Calu3 (cell line): ENCODE measurements at regions not wholly inside any gene's neighbourhood (a gene's known extent, or its start where the extent isn't known, plus 50 kb on each side); places are given as distances from the start of the nearest gene placed in this dataset.

Experiments used
- BruUV-seq: library from RNA; stranded (reverse); fragments of 400-500 nt; replicated peaks from 2 replicates; lab custom pipeline; 2021; lab: Mats Ljungman, UMichigan
- CTCF ChIA-PET: fragments of 300-600 bp; sonication (Branson Sonifier 250); formaldehyde crosslinking; loops from one replicate; lab custom pipeline; 2022; ENCODE audit warnings: antibody characterized with exemption; lab: Charles Lee
- DNase-seq: peaks from one replicate; pipeline ENCODE4 v3.0.0; 2022
- H3K27ac Mint-ChIP-seq: one replicate; pipeline ENCODE4 v1.8.0; 2022; ENCODE audit warnings: mixed read lengths; ENCODE audit not compliant: unreplicated experiment
- H3K27me3 Mint-ChIP-seq: one replicate; pipeline ENCODE4 v1.8.0; 2022; ENCODE audit warnings: mixed read lengths; ENCODE audit not compliant: unreplicated experiment
- H3K36me3 Mint-ChIP-seq: one replicate; pipeline ENCODE4 v1.8.0; 2022; ENCODE audit warnings: mild to moderate bottlenecking, moderate library complexity, mixed read lengths; ENCODE audit not compliant: insufficient read depth, unreplicated experiment
- H3K4me1 Mint-ChIP-seq: one replicate; pipeline ENCODE4 v1.8.0; 2022; ENCODE audit warnings: mild to moderate bottlenecking, low read depth, mixed read lengths; ENCODE audit not compliant: unreplicated experiment
- H3K4me3 Mint-ChIP-seq: one replicate; pipeline ENCODE4 v1.8.0; 2022; ENCODE audit warnings: mild to moderate bottlenecking, low read depth, moderate library complexity, mixed read lengths; ENCODE audit not compliant: unreplicated experiment
- H3K9me3 Mint-ChIP-seq: one replicate; pipeline ENCODE4 v1.8.0; 2022; ENCODE audit warnings: low read depth, mixed read lengths; ENCODE audit not compliant: unreplicated experiment
- intact Hi-C: fragments of 100-400 bp; cut with micrococcal nuclease; formaldehyde crosslinking; loops from one replicate; pipeline ENCODE4 v1.10.0; 2022; ENCODE audit not compliant: unreplicated experiment
- TF ChIP-seq, protein P1 (sequence below): fragments of 200-600 bp; IDR thresholded peaks from one replicate; pipeline ENCODE4 v1.8.0; 2022; ENCODE audit warnings: antibody characterized with exemption; ENCODE audit not compliant: unreplicated experiment

DNA sequence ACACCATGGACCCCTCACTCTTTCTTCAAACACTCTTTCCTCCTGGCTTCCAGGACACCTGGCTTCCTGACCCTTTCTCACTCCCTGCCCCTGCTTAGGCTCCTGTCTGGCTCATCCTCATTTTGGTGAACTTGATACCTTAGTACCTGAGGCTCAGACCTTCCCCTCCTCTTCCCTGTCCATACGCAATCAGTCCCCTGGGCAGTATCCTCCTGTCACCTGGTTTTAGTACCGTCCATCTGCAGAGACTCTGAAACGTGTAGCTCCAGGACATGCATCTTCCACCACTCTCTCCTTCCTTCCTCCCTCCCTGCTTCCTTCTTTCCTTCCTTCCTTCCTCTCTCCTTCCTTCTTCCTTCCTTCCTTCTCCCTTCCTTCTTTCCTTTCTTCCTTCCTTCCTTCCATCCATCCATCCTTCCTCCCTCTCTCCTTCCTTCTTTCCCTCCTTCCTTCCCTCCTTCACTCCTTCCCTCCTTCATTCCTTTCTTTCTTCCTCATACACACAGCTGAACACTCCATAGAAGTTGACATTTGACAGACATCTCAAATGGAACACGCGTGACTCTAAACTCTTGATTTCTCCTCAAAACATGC, 1488.6 kb downstream of the TBC1D22A start:
- Mint-ChIP-seq H3K9me3 (peaks cover 20% of the 10 kb centered on the region), H3K27me3 (no peaks in the 10 kb centered on the region), H3K4me3 (no peak overlapping the region), H3K36me3 (no peaks in the 10 kb centered on the region), H3K4me1 (no peaks in the 10 kb centered on the region), H3K27ac (no peak overlapping the region)
- intact Hi-C loops = no loop called here
- TF ChIP-seq, protein P1, sequence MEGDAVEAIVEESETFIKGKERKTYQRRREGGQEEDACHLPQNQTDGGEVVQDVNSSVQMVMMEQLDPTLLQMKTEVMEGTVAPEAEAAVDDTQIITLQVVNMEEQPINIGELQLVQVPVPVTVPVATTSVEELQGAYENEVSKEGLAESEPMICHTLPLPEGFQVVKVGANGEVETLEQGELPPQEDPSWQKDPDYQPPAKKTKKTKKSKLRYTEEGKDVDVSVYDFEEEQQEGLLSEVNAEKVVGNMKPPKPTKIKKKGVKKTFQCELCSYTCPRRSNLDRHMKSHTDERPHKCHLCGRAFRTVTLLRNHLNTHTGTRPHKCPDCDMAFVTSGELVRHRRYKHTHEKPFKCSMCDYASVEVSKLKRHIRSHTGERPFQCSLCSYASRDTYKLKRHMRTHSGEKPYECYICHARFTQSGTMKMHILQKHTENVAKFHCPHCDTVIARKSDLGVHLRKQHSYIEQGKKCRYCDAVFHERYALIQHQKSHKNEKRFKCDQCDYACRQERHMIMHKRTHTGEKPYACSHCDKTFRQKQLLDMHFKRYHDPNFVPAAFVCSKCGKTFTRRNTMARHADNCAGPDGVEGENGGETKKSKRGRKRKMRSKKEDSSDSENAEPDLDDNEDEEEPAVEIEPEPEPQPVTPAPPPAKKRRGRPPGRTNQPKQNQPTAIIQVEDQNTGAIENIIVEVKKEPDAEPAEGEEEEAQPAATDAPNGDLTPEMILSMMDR = no peak
- DNase-seq = no peak
- BruUV-seq = no TSS peak
- CTCF ChIA-PET = no interaction called here

DNA sequence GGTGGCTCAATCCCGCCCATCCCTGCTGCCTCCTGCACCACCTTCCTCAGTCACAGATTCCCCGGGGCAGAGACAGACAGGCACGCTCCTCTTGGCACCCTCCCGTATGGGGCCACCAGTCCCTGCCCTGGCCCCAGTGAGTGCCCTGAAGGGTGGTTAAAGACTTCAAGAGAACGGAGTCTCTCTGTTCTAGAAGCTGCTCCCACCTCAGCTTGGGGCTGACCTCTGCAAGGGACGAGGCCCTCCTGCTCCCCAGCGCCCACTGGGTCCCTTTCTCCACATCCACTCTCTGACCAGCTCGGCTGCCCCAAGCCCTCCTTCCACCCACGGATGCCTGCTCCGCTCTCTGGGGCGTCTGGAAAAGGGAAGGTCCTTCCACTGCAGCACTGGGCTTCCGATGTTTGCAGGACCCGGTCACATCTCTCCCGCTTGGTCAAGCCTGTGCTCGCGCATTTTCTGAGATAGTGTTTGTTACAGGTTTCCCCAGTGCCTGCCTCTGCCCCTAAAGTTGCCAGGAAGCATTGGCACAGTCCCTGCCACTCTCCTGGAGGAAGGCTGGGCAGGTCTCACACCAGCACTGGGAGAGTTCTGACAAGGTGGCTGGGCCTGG, 1487.9 kb downstream of the TBC1D22A start:
- Mint-ChIP-seq H3K27me3 (no peaks in the 10 kb centered on the region), H3K36me3 (no peaks in the 10 kb centered on the region), H3K4me3 (no peak overlapping the region), H3K4me1 (no peaks in the 10 kb centered on the region), H3K9me3 (peaks cover 20% of the 10 kb centered on the region), H3K27ac (no peak overlapping the region)
- no peak for DNase-seq
- intact Hi-C loops = no loop called here
- no TSS peak for BruUV-seq
- TF ChIP-seq, protein P1 = no peak
- CTCF ChIA-PET = no interaction called here

DNA sequence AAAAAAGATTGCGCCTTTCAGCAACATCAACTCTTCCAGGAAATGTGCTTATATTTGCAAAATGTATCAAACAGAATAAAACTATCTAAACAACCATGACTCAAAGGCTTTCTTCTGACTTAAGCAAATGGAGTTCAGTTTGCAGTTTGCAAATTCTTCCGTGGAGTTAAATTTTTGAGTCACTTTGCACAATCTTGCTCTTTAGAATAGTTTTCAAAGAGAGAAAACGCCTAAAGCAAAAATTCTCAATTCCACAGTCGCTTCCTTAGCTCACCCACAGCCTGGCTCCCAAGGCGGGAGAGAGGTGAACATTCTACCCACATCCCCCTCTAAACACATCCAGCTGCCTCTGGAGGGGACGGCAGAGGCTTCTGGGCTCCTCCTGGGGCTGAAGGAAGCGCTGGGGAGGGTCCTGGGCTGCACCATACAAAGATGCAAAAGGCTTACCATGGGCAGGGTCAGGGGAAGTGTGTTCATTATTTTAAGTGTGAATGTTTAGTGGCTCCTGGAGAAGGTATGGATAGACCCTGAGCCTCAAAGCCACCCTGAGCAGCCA, 1487.3 kb downstream of the TBC1D22A start:
- no peak overlapping the region for H3K4me3 Mint-ChIP-seq
- TF ChIP-seq, protein P1 = no peak
- no peaks in the 10 kb centered on the region for H3K4me1 Mint-ChIP-seq
- H3K9me3 Mint-ChIP-seq = peaks cover 20% of the 10 kb centered on the region
- intact Hi-C loops = no loop called here
- CTCF ChIA-PET = no interaction called here
- no peaks in the 10 kb centered on the region for H3K36me3 Mint-ChIP-seq
- no TSS peak for BruUV-seq
- no peaks in the 10 kb centered on the region for H3K27me3 Mint-ChIP-seq
- H3K27ac Mint-ChIP-seq = no peak overlapping the region
- no peak for DNase-seq

DNA sequence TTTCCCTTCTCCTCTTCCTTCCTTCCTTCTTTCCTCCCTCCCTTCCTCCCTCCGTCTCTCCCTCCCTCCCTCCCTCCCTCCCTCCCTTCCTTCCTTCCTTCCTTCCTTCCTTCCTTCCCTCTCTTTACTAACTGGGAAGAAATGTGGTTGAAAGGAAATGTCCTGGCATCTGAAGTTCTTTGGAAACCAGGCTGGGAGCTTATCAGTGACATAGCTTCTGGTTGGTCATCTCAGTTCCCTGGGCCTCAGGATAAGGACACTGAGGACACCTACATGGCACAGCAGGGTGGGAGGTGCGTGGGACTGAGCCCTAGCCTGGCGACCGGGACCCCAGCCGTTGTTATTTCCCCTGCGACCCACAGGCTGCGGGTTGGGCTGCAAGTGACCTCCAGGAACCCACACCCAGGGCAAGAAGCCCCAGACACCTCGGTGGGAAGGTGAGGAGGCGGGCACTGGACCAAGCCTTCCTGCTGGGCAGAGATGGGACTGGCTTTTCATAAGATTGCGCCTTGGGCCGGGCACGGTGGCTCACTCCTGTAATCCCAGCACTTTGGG, 1486.5 kb downstream of the TBC1D22A start:
- H3K4me3 Mint-ChIP-seq = no peak overlapping the region
- H3K4me1 Mint-ChIP-seq = no peaks in the 10 kb centered on the region
- H3K27ac Mint-ChIP-seq = no peak overlapping the region
- H3K9me3 Mint-ChIP-seq = peaks cover 19% of the 10 kb centered on the region
- no peaks in the 10 kb centered on the region for H3K36me3 Mint-ChIP-seq
- intact Hi-C loops = no loop called here
- no peak for DNase-seq
- no peaks in the 10 kb centered on the region for H3K27me3 Mint-ChIP-seq
- TF ChIP-seq, protein P1 = no peak
- BruUV-seq = no TSS peak
- CTCF ChIA-PET = no interaction called here
